A549 (cell line): ENCODE measurements at regions not wholly inside any gene's neighbourhood (a gene's known extent, or its start where the extent isn't known, plus 50 kb on each side); places are given as distances from the start of the nearest gene placed in this dataset.

Experiments
- MAX ChIP-seq: IDR thresholded peaks from 2 replicates; pipeline ENCODE4 v1.6.1; 2012
- RCOR1 ChIP-seq: fragments of 150-350 bp; IDR thresholded peaks from 2 replicates; pipeline ENCODE4 v1.6.1; 2014; ENCODE audit warnings: antibody characterized with exemption, low read length, low read depth
- USF2 ChIP-seq: fragments of 450-650 bp; IDR thresholded peaks from 2 replicates; pipeline ENCODE4 v1.6.1; 2014; ENCODE audit warnings: antibody characterized with exemption
- TF ChIP-seq, protein P1 (sequence below): fragments of >200 bp; sonication (Bioruptor Twin); formaldehyde crosslinking; IDR thresholded peaks from 3 replicates; pipeline ENCODE4 v1.5.1; 2016

GRCh38 chr5:112685931-112686330 is 51.8 kb upstream of the APC start:
- TF ChIP-seq USF2, result no peak
- TF ChIP-seq, protein P1, sequence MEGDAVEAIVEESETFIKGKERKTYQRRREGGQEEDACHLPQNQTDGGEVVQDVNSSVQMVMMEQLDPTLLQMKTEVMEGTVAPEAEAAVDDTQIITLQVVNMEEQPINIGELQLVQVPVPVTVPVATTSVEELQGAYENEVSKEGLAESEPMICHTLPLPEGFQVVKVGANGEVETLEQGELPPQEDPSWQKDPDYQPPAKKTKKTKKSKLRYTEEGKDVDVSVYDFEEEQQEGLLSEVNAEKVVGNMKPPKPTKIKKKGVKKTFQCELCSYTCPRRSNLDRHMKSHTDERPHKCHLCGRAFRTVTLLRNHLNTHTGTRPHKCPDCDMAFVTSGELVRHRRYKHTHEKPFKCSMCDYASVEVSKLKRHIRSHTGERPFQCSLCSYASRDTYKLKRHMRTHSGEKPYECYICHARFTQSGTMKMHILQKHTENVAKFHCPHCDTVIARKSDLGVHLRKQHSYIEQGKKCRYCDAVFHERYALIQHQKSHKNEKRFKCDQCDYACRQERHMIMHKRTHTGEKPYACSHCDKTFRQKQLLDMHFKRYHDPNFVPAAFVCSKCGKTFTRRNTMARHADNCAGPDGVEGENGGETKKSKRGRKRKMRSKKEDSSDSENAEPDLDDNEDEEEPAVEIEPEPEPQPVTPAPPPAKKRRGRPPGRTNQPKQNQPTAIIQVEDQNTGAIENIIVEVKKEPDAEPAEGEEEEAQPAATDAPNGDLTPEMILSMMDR, result no peak
- TF ChIP-seq RCOR1, result no peak
- no peak for TF ChIP-seq MAX
